ENCODE measurements at regions not wholly inside any gene's neighbourhood (a gene's known extent, or its start where the extent isn't known, plus 50 kb on each side); places are given as distances from the start of the nearest gene placed in this dataset.

DNA sequence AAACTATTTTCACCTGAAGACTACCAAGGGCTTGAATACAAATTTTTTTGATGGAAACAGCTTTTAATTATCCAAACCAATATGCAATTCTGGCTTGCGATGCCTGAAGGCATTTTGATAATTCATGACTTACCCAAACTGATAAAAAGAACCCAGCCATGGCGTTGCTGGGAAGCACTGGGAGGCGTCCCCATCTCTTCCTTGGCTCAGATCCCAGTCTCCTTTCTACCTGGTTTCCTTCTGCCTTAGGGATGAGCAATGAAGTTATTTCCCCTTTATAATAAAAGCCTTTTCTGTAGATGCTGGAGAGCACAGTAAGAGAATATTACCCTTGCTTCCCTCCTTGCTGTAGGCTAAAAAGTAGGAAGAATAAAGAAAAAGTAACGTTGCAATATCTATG lies 129.1 kb upstream of the ANK3 start:
- TF ChIP-seq, protein P1, sequence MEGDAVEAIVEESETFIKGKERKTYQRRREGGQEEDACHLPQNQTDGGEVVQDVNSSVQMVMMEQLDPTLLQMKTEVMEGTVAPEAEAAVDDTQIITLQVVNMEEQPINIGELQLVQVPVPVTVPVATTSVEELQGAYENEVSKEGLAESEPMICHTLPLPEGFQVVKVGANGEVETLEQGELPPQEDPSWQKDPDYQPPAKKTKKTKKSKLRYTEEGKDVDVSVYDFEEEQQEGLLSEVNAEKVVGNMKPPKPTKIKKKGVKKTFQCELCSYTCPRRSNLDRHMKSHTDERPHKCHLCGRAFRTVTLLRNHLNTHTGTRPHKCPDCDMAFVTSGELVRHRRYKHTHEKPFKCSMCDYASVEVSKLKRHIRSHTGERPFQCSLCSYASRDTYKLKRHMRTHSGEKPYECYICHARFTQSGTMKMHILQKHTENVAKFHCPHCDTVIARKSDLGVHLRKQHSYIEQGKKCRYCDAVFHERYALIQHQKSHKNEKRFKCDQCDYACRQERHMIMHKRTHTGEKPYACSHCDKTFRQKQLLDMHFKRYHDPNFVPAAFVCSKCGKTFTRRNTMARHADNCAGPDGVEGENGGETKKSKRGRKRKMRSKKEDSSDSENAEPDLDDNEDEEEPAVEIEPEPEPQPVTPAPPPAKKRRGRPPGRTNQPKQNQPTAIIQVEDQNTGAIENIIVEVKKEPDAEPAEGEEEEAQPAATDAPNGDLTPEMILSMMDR (conservative IDR thresholded peaks at IDR 0.05) = no peak
- no peak for TF ChIP-seq EZH2 (IDR thresholded peaks at IDR 0.05; ENCODE audit: low read depth)

All from PC-9 (cell line).